SU-DHL-6 (cell line): ENCODE measurements at regions not wholly inside any gene's neighbourhood (a gene's known extent, or its start where the extent isn't known, plus 50 kb on each side); places are given as distances from the start of the nearest gene placed in this dataset.

Experiments
- EZH2phosphoT487 ChIP-seq: fragments of 200-600 bp; sonication (generic), shearing (Covaris generic); conservative IDR thresholded peaks from 2 replicates; pipeline ENCODE4 v1.6.1; 2018; ENCODE audit warnings: mild to moderate bottlenecking, antibody characterized with exemption, low read length, moderate library complexity, mixed read lengths
- TF ChIP-seq, protein P1 (sequence below): fragments of 200-600 bp; sonication (generic); IDR thresholded peaks from one replicate; pipeline ENCODE4 v1.5.1; 2017; ENCODE audit warnings: antibody characterized with exemption, mild to moderate bottlenecking, low read length, moderate library complexity; ENCODE audit not compliant: insufficient read depth, poor library complexity, severe bottlenecking

DNA sequence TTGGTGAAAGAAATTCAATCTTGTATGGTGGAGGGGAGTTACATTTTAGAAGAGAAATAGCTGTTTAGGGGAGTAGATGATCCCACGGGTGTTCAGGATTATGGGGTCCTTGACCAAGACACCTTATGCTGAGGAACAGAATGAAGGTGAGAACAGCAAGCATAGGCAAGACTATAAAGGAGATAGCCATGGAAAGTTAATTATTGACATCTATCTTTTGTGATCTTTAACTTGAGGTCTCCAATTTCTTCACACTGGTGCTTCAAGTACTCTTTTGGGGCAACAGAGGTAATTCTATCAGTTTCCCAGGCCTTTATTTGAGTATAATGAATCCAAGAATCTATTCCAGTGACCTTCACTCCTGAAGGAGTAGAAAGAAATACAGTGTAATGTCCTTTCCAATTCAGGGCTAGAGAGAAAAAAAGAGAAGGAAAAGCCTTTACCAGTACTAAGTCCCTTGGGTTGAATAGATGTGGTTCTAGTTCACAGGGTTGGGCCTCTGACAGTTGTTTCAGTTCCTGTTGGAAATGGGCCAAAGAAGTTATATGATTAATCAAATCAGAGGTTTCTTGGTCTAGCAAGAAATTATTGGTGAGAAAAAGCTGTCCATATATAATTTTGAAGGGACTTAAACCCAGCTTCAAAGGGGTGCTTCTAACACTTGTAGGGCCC lies 2104.1 kb upstream of the ACO1 start:
- TF ChIP-seq, protein P1, sequence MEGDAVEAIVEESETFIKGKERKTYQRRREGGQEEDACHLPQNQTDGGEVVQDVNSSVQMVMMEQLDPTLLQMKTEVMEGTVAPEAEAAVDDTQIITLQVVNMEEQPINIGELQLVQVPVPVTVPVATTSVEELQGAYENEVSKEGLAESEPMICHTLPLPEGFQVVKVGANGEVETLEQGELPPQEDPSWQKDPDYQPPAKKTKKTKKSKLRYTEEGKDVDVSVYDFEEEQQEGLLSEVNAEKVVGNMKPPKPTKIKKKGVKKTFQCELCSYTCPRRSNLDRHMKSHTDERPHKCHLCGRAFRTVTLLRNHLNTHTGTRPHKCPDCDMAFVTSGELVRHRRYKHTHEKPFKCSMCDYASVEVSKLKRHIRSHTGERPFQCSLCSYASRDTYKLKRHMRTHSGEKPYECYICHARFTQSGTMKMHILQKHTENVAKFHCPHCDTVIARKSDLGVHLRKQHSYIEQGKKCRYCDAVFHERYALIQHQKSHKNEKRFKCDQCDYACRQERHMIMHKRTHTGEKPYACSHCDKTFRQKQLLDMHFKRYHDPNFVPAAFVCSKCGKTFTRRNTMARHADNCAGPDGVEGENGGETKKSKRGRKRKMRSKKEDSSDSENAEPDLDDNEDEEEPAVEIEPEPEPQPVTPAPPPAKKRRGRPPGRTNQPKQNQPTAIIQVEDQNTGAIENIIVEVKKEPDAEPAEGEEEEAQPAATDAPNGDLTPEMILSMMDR = no peak
- TF ChIP-seq EZH2phosphoT487 = no peak
